SKM-1 (cell line): ENCODE measurements at regions not wholly inside any gene's neighbourhood (a gene's known extent, or its start where the extent isn't known, plus 50 kb on each side); places are given as distances from the start of the nearest gene placed in this dataset.

Experiments used
- DNase-seq: peaks from one replicate; lab custom pipeline; 2025; ENCODE audit not compliant: unreplicated experiment; lab: John Stamatoyannopoulos, UW

DNA sequence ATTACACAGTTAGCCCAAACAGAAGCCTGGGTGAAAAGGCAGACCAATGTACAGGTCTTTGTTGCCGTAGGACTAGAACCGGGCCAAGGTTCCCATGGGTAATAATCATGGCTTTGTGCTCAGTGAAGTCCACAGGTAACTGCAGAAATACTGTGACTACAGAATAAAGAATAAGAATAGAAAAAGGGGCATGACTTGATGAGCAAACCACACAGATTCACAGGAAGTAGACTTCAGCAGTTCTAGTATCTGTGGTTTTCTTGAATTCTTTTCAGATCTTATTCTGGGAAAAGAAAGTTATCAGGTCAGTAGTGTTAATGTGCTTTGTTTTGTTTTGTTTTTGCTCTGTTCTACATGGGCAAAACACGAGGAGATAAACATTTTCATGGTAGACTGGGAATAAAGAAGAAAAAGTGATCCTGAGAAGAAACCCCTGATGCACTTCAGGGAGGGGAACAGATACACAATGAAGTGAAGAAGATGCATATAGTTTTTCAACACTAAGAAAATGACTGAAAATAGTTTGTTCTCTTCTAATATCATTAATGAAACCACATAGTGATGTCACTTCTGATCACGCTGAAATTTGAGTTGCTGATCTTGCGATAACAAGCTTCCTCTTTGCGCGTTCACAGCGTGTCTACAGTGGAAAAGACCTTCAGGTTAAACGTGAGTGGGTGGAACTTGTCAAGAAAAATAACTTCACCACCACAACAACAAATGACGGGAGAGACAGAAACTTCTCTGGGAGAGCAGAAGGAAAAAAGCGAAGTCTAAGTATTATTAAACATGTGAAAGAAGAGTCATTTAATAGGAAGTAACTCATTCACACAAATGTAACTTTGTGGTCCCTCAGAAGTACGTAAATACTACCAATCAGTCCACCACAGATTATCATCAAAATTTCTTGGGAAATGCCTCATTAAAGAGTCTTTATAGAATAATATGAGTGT is 315.8 kb upstream of the SATB1 start:
- DNase-seq: no peak

GRCh38 chr3:18739099-18739433 is 313.9 kb upstream of the SATB1 start:
- DNase-seq: no peak

- no peak for DNase-seq
Measured at GRCh38 chr3:18738393-18739098, 313.4 kb upstream of the SATB1 start.

DNA sequence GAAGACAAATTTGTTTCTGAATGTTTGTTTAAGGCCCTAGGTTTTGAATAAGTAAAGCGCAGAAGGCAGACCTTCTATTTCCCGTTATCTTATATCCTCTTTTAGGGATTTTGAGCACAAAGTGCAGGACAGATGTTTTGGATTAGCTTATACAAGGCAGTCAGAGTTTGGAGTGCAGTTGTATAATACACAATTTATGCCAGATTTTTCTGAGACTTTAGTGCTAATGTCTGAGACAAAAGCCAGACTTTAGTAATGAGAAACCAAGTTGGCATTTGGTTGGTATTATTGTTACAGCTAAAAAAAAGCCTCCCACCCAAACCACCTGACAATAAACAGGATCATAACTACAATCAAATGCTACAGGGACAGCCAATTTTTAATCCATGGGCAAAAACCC is 309.9 kb upstream of the SATB1 start:
- no peak for DNase-seq

- no peak for DNase-seq
Measured at GRCh38 chr3:18734309-18734708, 309.2 kb upstream of the SATB1 start.

DNA sequence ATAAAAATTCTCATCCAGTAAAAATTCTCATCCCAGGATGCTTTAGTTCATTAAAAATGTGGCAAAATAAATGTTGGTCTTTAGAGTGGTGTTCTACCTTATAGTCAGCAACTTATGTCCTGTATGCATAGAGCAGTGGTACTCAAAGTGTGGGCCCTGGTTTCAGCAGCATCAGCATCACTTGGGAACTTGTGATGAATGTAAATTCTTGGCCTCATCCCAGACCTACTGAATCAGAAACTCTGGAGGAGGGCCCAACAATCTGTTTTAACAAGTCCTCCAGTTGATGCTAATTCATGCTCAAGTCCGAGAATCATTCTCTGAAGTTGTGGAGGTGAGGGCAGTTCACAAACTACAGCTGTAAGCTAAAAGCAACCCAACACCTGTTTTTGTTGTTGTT is 307.3 kb upstream of the SATB1 start:
- no peak for DNase-seq

DNA sequence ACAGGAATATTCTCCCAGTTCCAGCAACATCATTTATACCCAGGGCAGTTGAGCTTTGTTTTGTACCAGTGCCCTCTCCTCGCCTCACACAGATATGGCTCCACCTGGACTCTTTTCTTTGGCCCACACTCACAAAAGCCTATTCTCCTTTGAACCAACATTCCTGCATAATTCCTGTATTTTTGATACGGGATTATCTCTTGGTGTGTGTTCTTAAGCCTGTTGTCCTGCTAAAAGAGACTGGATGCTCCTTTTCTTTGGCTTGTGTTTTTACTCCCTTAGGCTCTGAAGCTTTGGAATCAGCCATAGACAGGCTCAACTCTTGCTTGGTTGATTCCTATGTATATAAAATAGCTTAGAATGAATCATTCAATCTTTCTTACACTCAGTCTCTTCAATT is 305.4 kb upstream of the SATB1 start:
- DNase-seq: no peak

GRCh38 chr3:18729671-18730070 is 304.5 kb upstream of the SATB1 start:
- no peak for DNase-seq

DNA sequence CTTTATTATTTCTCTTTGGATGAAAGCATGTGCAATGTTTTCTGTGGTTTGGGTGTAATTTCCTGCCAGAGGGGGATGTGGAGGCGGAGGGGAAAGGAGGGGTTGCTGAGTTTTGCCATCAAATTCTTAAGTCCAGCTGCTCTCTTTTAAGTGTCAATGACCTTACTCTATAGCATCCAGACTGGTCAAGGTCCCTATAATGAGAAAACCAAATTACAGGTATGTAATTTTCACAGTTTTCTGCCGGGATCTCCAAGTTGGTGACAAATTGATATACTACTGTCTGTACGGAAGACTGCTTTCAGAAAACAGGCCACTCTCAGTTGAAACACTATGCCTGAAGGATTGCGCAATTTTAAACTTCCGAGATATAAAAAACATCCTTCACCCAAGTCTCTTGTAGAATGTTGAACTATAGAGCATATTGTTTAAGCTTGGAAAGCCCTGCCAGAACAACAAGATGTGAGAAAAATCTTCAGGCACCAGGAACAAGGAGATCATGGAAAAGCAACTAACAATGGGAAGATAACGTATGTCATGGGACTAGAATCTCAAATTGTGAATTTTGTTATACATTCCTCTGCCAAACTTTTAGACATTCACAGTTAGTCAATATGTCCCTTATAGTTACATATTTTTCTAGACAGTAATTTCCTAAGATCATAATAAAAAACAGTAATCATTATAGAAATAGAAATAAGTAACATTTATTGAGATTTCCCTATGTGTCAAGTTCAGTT is 300.7 kb upstream of the SATB1 start:
- no peak for DNase-seq

GRCh38 chr3:18724456-18724855 is 299.3 kb upstream of the SATB1 start:
- DNase-seq: no peak

DNA sequence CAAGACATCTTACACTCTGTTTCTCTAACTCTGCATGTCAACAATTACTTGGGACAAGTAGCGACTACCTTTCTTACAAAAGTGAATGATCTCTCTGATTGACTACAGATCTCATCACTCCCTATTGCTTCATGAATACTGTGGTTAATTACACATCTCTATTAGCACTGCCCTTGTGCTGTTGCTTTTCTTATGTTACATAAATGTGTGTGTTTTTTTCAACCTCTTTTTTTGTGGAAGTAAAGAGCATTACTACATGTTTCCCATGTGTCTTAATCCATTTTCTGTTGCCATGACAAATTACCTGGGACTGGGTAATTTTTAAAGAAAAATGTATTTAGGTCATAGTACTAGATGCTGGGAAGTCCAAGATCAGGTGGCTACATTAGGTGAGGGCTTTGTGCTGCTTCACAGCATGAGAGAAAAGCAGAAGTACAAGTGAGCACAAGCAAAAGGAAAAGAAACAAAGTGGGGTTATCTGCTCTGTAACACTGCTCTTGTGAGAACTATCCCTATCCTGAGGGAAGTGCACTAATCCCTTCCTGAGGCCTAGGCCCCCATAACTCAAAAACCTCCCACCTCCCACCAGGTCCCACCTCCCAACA is 298.2 kb upstream of the SATB1 start:
- DNase-seq: no peak

- no peak for DNase-seq
Measured at GRCh38 chr3:18720543-18720942, 295.4 kb upstream of the SATB1 start.

GRCh38 chr3:18717598-18717997 is 292.5 kb upstream of the SATB1 start:
- DNase-seq: no peak

DNA sequence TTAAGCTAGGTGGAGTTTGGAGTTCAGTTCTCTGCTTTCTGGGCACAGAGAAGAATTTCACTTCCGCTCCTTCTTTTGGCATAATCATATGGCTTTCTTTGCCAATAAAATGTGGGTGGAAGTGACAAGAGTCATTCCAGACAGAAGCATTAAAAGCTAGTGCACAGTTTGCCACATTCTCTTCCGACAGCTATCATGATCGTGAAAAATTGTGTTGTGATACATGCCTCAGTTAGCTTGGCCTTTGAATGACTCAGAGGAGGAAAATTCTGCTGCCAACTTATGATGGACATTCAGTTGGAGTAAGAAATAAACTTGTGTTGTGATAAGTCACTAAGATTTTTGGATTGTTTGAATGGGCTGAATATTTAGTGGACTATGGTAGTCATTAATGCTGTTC is 291.7 kb upstream of the SATB1 start:
- no peak for DNase-seq

GRCh38 chr3:18716101-18716500 is 291.0 kb upstream of the SATB1 start:
- no peak for DNase-seq

- no peak for DNase-seq
Measured at GRCh38 chr3:18715208-18715607, 290.1 kb upstream of the SATB1 start.

GRCh38 chr3:18713577-18713951 is 288.4 kb upstream of the SATB1 start:
- DNase-seq: no peak

- no peak for DNase-seq
Measured at GRCh38 chr3:18712713-18713576, 287.8 kb upstream of the SATB1 start.

DNA sequence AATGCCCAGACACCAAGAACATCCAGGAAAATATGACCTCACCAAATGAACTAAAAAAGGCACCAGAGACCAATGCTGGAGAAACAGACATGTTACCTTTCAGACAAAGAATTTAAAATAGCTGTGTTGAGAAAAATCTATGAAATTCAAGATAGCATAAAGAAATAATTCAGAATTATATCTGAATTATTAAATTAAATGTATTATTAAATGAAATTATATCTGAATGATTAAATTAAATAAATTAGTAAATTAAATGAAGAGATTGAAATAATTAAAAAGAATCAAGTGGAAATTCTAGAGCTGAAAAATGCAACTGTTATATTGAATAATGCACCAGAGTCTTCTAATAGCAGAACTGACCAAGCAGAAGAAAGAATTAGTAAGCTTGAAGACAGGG is 279.2 kb upstream of the SATB1 start:
- DNase-seq: no peak

GRCh38 chr3:18703798-18704197 is 278.7 kb upstream of the SATB1 start:
- DNase-seq: no peak
